ENCODE measurements at regions not wholly inside any gene's neighbourhood (a gene's known extent, or its start where the extent isn't known, plus 50 kb on each side); places are given as distances from the start of the nearest gene placed in this dataset.

- TF ChIP-seq, protein P1, sequence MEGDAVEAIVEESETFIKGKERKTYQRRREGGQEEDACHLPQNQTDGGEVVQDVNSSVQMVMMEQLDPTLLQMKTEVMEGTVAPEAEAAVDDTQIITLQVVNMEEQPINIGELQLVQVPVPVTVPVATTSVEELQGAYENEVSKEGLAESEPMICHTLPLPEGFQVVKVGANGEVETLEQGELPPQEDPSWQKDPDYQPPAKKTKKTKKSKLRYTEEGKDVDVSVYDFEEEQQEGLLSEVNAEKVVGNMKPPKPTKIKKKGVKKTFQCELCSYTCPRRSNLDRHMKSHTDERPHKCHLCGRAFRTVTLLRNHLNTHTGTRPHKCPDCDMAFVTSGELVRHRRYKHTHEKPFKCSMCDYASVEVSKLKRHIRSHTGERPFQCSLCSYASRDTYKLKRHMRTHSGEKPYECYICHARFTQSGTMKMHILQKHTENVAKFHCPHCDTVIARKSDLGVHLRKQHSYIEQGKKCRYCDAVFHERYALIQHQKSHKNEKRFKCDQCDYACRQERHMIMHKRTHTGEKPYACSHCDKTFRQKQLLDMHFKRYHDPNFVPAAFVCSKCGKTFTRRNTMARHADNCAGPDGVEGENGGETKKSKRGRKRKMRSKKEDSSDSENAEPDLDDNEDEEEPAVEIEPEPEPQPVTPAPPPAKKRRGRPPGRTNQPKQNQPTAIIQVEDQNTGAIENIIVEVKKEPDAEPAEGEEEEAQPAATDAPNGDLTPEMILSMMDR (IDR thresholded peaks at IDR 0.05) = no peak
- no peak for TF ChIP-seq POLR2A (IDR thresholded peaks at IDR 0.05)
Measured at GRCh38 chr13:105363261-105364190, 1171.9 kb downstream of the EFNB2 start.
